ENCODE measurements at regions not wholly inside any gene's neighbourhood (a gene's known extent, or its start where the extent isn't known, plus 50 kb on each side); places are given as distances from the start of the nearest gene placed in this dataset.

DNA sequence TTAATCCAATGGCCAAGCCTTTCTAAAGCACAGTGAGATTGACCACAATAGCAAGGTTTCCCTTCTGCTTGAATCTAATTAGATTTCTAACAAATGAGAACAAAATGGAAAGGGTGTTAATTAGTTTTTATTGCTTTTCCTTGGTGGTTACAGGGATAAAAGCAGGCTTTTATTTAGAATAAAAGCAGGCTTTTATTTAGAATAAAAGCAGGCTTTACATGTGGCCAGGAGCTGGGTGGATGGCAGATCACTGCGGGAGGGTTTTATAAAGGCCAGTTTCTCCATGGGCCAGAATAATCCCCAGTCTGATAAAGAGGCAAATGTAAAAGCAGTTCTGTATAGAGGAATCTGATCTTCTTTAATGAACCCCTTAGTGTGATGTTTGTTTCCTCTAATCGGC lies 470.2 kb downstream of the TMEM232 start:
- TF ChIP-seq, protein P1, sequence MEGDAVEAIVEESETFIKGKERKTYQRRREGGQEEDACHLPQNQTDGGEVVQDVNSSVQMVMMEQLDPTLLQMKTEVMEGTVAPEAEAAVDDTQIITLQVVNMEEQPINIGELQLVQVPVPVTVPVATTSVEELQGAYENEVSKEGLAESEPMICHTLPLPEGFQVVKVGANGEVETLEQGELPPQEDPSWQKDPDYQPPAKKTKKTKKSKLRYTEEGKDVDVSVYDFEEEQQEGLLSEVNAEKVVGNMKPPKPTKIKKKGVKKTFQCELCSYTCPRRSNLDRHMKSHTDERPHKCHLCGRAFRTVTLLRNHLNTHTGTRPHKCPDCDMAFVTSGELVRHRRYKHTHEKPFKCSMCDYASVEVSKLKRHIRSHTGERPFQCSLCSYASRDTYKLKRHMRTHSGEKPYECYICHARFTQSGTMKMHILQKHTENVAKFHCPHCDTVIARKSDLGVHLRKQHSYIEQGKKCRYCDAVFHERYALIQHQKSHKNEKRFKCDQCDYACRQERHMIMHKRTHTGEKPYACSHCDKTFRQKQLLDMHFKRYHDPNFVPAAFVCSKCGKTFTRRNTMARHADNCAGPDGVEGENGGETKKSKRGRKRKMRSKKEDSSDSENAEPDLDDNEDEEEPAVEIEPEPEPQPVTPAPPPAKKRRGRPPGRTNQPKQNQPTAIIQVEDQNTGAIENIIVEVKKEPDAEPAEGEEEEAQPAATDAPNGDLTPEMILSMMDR (IDR thresholded peaks at IDR 0.05), result no peak
- TF ChIP-seq POLR2A (IDR thresholded peaks at IDR 0.05), result no peak

Measured in testis (tissue), 2 donors.